Mucosa of descending colon (tissue), 3 donors: ENCODE measurements at regions not wholly inside any gene's neighbourhood (a gene's known extent, or its start where the extent isn't known, plus 50 kb on each side); places are given as distances from the start of the nearest gene placed in this dataset.

Experiments used
- ATAC-seq: fragments of 200-7000 bp; cut with Tn5 transposase; one replicate; pipeline ENCODE4 v1.9.1; 2020; ENCODE audit warnings: mild to moderate bottlenecking, moderate library complexity
- DNase-seq, 3 donors: peaks; one replicate each; pipeline ENCODE4 v3.0.0-alpha.2; 2020
- H3K36me3 ChIP-seq: fragments of 200-600 bp; one replicate; pipeline ENCODE4 v1.8.0; 2021; ENCODE audit warnings: low read depth, mild to moderate bottlenecking
- H3K4me1 ChIP-seq: fragments of 200-600 bp; one replicate; pipeline ENCODE4 v1.8.0; 2021; ENCODE audit warnings: low read depth, mild to moderate bottlenecking
- H3K4me3 ChIP-seq: fragments of 200-600 bp; one replicate; pipeline ENCODE4 v1.8.0; 2021; ENCODE audit warnings: mild to moderate bottlenecking
- H3K9me3 ChIP-seq: fragments of 200-600 bp; one replicate; pipeline ENCODE4 v1.8.0; 2021; ENCODE audit warnings: mild to moderate bottlenecking
- CTCF ChIP-seq: fragments of 200-600 bp; IDR thresholded peaks from one replicate; pipeline ENCODE4 v1.8.0; 2022; ENCODE audit warnings: antibody characterized with exemption, mild to moderate bottlenecking
- intact Hi-C, 2 donors: fragments of 100-400 bp; cut with DNase I in 1 of 2; cut with micrococcal nuclease in 1 of 2; formaldehyde crosslinking; loops; one replicate each; pipeline versions ENCODE4 v1.11.0 to v1.11.1; 2022; cut with DNase I, micrococcal nuclease
- donor health status: DM: no; HTN: no; CAD: no; lungs with moderate emphysema.
- donor health status: DM: no; HTN: no; CAD: no.
- donor health status: DM: no; HTN: yes; CAD: no.

GRCh38 chr3:29164825-29165224 is 116.0 kb upstream of the RBMS3 start:
- Histone ChIP-seq H3K9me3 (no peaks in the 10 kb centered on the region), H3K4me3 (no peak overlapping the region), H3K4me1 (no peaks in the 10 kb centered on the region), H3K36me3 (no peaks in the 10 kb centered on the region)
- intact Hi-C loops: no loop called here
- no peak for TF ChIP-seq CTCF
- DNase-seq: no peak
- ATAC-seq: no peak

- Histone ChIP-seq H3K4me1 (no peaks in the 10 kb centered on the region), H3K36me3 (no peaks in the 10 kb centered on the region), H3K4me3 (no peak overlapping the region), H3K9me3 (no peaks in the 10 kb centered on the region)
- TF ChIP-seq CTCF: no peak
- no peak for ATAC-seq
- no peak for DNase-seq
- intact Hi-C loops: no loop called here
Measured at GRCh38 chr3:29167180-29167579, 113.7 kb upstream of the RBMS3 start.

GRCh38 chr3:29168081-29168480 is 112.8 kb upstream of the RBMS3 start:
- H3K9me3 ChIP-seq: no peaks in the 10 kb centered on the region
- DNase-seq (no peak), ATAC-seq (no peak)
- no peak for TF ChIP-seq CTCF
- H3K4me1 ChIP-seq: no peaks in the 10 kb centered on the region
- H3K4me3 ChIP-seq: no peak overlapping the region
- intact Hi-C loops: no loop called here
- H3K36me3 ChIP-seq: no peaks in the 10 kb centered on the region

GRCh38 chr3:29168696-29169095 is 112.2 kb upstream of the RBMS3 start:
- Histone ChIP-seq H3K36me3 (no peaks in the 10 kb centered on the region), H3K4me1 (no peaks in the 10 kb centered on the region), H3K4me3 (no peak overlapping the region), H3K9me3 (no peaks in the 10 kb centered on the region)
- no peak for TF ChIP-seq CTCF
- DNase-seq: no peak
- intact Hi-C loops: no loop called here
- no peak for ATAC-seq

GRCh38 chr3:29169451-29169850 is 111.4 kb upstream of the RBMS3 start:
- Histone ChIP-seq H3K4me1 (no peaks in the 10 kb centered on the region), H3K4me3 (no peak overlapping the region), H3K9me3 (no peaks in the 10 kb centered on the region), H3K36me3 (no peaks in the 10 kb centered on the region)
- ATAC-seq: no peak
- no peak for TF ChIP-seq CTCF
- no peak for DNase-seq
- intact Hi-C loops: no loop called here
